ENCODE measurements at regions not wholly inside any gene's neighbourhood (a gene's known extent, or its start where the extent isn't known, plus 50 kb on each side); places are given as distances from the start of the nearest gene placed in this dataset.

DNA sequence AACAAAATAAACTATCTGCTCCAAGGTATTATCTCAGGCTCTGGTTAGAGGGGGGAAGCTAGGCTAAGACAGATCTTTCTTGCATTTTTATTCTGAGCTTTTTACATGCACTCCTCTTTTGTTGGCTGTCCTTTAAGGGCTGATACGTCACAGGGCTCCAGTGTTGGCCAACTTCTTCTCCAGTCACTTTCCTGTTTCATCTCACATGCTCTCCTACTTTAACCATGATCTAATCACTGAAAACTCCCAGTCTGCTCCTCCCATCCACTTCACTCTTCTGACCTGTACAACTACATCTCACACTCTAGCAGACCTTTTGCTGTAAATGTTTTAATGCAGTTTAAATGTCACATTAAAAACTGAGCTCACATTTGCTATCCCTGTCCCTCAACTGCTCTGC is 510.0 kb upstream of the KLF12 start:
- H3K4me3 ChIP-seq (ENCODE audit: low read length in 2 of 2) = no peak overlapping the region
- H3K9me3 ChIP-seq (ENCODE audit: control insufficient read depth, low read length) = no peaks in the 10 kb centered on the region
- peaks cover 0 to 1% of the 10 kb centered on the region in 2 donors for H3K4me1 ChIP-seq (ENCODE audit: control insufficient read depth in 1 of 2, insufficient read depth in 2 of 2, low read length in 2 of 2)
- H3K27ac ChIP-seq (ENCODE audit: low read depth in 1 of 2, low read length in 2 of 2) = no peak overlapping the region
- no peaks in the 10 kb centered on the region for H3K36me3 ChIP-seq (ENCODE audit: control insufficient read depth in 1 of 2, insufficient read depth in 2 of 2, low read length in 1 of 2)
- DNase-seq (no peak), ATAC-seq (ENCODE audit: low FRiP score) (no peak)
- no peaks in the 10 kb centered on the region for H3K27me3 ChIP-seq (ENCODE audit: control insufficient read depth in 1 of 2, insufficient read depth in 2 of 2, low read length in 1 of 2)
- intact Hi-C loops (cut with DNase I) = no loop called here
- 12 to 13% methylated on average over 1 of the region's 1 CpG for WGBS, 2 donors

GRCh38 chr13:74641586-74641985 is 507.4 kb upstream of the KLF12 start:
- DNase-seq (no peak), ATAC-seq (ENCODE audit: low FRiP score) (no peak)
- H3K4me3 ChIP-seq (ENCODE audit: low read length in 2 of 2) = no peak overlapping the region
- 72 to 76% methylated on average over 4 of the region's 4 CpGs for WGBS, 2 donors
- no peaks in the 10 kb centered on the region for H3K36me3 ChIP-seq (ENCODE audit: control insufficient read depth in 1 of 2, insufficient read depth in 2 of 2, low read length in 1 of 2)
- intact Hi-C loops (cut with DNase I) = no loop called here
- H3K27me3 ChIP-seq (ENCODE audit: control insufficient read depth in 1 of 2, insufficient read depth in 2 of 2, low read length in 1 of 2) = no peaks in the 10 kb centered on the region
- H3K27ac ChIP-seq (ENCODE audit: low read depth in 1 of 2, low read length in 2 of 2) = no peak overlapping the region
- no peaks in the 10 kb centered on the region for H3K9me3 ChIP-seq (ENCODE audit: control insufficient read depth, low read length)
- H3K4me1 ChIP-seq (ENCODE audit: control insufficient read depth in 1 of 2, insufficient read depth in 2 of 2, low read length in 2 of 2) = no peaks in the 10 kb centered on the region

- no peak for DNase-seq
- WGBS, 2 donors = 97 to 100% methylated on average over 2 of the region's 2 CpGs
- Histone ChIP-seq H3K27ac (ENCODE audit: low read depth in 1 of 2, low read length in 2 of 2) (no peak overlapping the region), H3K9me3 (ENCODE audit: control insufficient read depth, low read length) (no peaks in the 10 kb centered on the region), H3K27me3 (ENCODE audit: control insufficient read depth in 1 of 2, insufficient read depth in 2 of 2, low read length in 1 of 2) (no peaks in the 10 kb centered on the region), H3K36me3 (ENCODE audit: control insufficient read depth in 1 of 2, insufficient read depth in 2 of 2, low read length in 1 of 2) (no peaks in the 10 kb centered on the region), H3K4me1 (ENCODE audit: control insufficient read depth in 1 of 2, insufficient read depth in 2 of 2, low read length in 2 of 2) (peaks cover 0 to 2% of the 10 kb centered on the region in 2 donors), H3K4me3 (ENCODE audit: low read length in 2 of 2) (no peak overlapping the region)
- no peak for ATAC-seq (ENCODE audit: low FRiP score)
- intact Hi-C loops (cut with DNase I) = no loop called here
Observed at GRCh38 chr13:74633734-74634133, 499.5 kb upstream of the KLF12 start.

DNA sequence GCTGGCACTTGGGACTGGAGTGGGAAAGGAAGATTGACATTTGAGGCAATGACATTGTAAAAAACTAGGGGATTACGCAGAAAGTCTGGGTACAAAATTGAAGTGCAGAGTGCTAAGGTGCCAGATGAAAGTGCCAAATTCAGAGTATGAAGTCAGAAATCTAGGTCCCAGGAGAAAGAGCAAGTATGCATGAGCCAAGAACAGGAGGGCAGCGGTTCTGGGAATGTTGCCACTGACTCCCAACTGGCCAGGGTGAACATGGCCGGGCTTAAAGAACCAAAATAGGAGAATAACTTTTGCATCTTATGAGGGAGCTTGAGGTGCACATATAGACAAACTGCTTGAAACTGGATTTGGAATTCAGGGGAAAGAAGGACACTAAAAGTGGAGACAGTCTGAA is 495.8 kb upstream of the KLF12 start:
- no peak overlapping the region for H3K27ac ChIP-seq (ENCODE audit: low read depth in 1 of 2, low read length in 2 of 2)
- 2 to 5% methylated on average over 3 of the region's 3 CpGs for WGBS, 2 donors
- peaks cover 0 to 2% of the 10 kb centered on the region in 2 donors for H3K4me1 ChIP-seq (ENCODE audit: control insufficient read depth in 1 of 2, insufficient read depth in 2 of 2, low read length in 2 of 2)
- H3K36me3 ChIP-seq (ENCODE audit: control insufficient read depth in 1 of 2, insufficient read depth in 2 of 2, low read length in 1 of 2) = no peaks in the 10 kb centered on the region
- DNase-seq = peak; percentile 65 to 82
- intact Hi-C loops (cut with DNase I) = no loop called here
- H3K4me3 ChIP-seq (ENCODE audit: low read length in 2 of 2) = no peak overlapping the region
- ATAC-seq (ENCODE audit: low FRiP score) = peak; percentile 65
- H3K27me3 ChIP-seq (ENCODE audit: control insufficient read depth in 1 of 2, insufficient read depth in 2 of 2, low read length in 1 of 2) = no peaks in the 10 kb centered on the region
- no peaks in the 10 kb centered on the region for H3K9me3 ChIP-seq (ENCODE audit: control insufficient read depth, low read length)

DNA sequence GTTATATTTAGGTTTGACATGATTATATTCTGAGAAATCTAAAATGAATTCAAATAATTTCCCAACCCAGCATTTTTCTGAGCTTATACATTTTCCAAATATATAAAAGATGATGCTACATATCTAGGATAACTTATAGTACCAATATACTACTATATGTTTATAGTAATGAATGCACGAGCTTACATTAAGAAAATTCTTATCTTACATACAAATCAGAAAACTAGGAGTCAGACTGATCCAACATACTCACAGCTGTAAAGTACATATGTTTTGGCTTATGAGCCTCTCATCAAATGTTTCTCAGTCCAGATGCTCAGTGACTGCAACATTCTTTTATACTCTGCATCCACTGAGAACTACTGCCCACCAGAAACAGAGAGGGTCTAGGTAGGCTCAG is 491.3 kb upstream of the KLF12 start:
- 92 to 93% methylated on average over 1 of the region's 1 CpG for WGBS, 2 donors
- Histone ChIP-seq H3K4me1 (ENCODE audit: control insufficient read depth in 1 of 2, insufficient read depth in 2 of 2, low read length in 2 of 2) (peaks cover 0 to 2% of the 10 kb centered on the region in 2 donors), H3K36me3 (ENCODE audit: control insufficient read depth in 1 of 2, insufficient read depth in 2 of 2, low read length in 1 of 2) (no peaks in the 10 kb centered on the region), H3K27me3 (ENCODE audit: control insufficient read depth in 1 of 2, insufficient read depth in 2 of 2, low read length in 1 of 2) (no peaks in the 10 kb centered on the region), H3K9me3 (ENCODE audit: control insufficient read depth, low read length) (no peaks in the 10 kb centered on the region), H3K4me3 (ENCODE audit: low read length in 2 of 2) (no peak overlapping the region), H3K27ac (ENCODE audit: low read depth in 1 of 2, low read length in 2 of 2) (no peak overlapping the region)
- DNase-seq (no peak), ATAC-seq (ENCODE audit: low FRiP score) (no peak)
- intact Hi-C loops (cut with DNase I) = no loop called here

GRCh38 chr13:74623761-74624160 is 489.6 kb upstream of the KLF12 start:
- 79 to 84% methylated on average over 1 of the region's 1 CpG for WGBS, 2 donors
- ATAC-seq (ENCODE audit: low FRiP score) (no peak), DNase-seq (no peak)
- H3K4me1 ChIP-seq (ENCODE audit: control insufficient read depth in 1 of 2, insufficient read depth in 2 of 2, low read length in 2 of 2) = no peaks in the 10 kb centered on the region
- H3K9me3 ChIP-seq (ENCODE audit: control insufficient read depth, low read length) = no peaks in the 10 kb centered on the region
- intact Hi-C loops (cut with DNase I) = no loop called here
- no peaks in the 10 kb centered on the region for H3K27me3 ChIP-seq (ENCODE audit: control insufficient read depth in 1 of 2, insufficient read depth in 2 of 2, low read length in 1 of 2)
- no peak overlapping the region for H3K4me3 ChIP-seq (ENCODE audit: low read length in 2 of 2)
- H3K27ac ChIP-seq (ENCODE audit: low read depth in 1 of 2, low read length in 2 of 2) = no peak overlapping the region
- no peaks in the 10 kb centered on the region for H3K36me3 ChIP-seq (ENCODE audit: control insufficient read depth in 1 of 2, insufficient read depth in 2 of 2, low read length in 1 of 2)

DNA sequence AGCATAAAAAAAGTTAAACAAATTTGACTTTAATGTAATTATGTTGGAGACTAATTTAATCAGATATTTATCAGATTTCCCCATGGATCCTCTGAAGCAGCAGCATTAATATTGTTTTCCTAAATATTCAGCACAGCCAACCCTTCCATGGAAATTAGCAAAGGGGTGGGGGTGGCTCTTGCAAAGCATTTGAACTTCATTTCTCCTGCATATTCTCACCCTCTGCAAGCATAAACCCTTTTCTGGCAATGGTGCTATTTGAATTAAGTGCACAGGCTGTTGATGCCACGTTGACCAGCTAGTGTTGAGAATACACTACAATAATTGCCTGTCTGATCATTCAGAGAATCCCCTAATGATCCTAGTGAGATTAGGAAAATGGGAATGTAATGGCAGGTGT is 488.1 kb upstream of the KLF12 start:
- H3K27me3 ChIP-seq (ENCODE audit: control insufficient read depth in 1 of 2, insufficient read depth in 2 of 2, low read length in 1 of 2) = no peaks in the 10 kb centered on the region
- intact Hi-C loops (cut with DNase I) = no loop called here
- DNase-seq = no peak
- no peak for ATAC-seq (ENCODE audit: low FRiP score)
- no peaks in the 10 kb centered on the region for H3K4me1 ChIP-seq (ENCODE audit: control insufficient read depth in 1 of 2, insufficient read depth in 2 of 2, low read length in 2 of 2)
- no peaks in the 10 kb centered on the region for H3K36me3 ChIP-seq (ENCODE audit: control insufficient read depth in 1 of 2, insufficient read depth in 2 of 2, low read length in 1 of 2)
- H3K4me3 ChIP-seq (ENCODE audit: low read length in 2 of 2) = no peak overlapping the region
- H3K27ac ChIP-seq (ENCODE audit: low read depth in 1 of 2, low read length in 2 of 2) = no peak overlapping the region
- no peaks in the 10 kb centered on the region for H3K9me3 ChIP-seq (ENCODE audit: control insufficient read depth, low read length)
- whole genome bisulfite sequencing, 2 donors = 74 to 75% methylated on average over 1 of the region's 1 CpG

DNA sequence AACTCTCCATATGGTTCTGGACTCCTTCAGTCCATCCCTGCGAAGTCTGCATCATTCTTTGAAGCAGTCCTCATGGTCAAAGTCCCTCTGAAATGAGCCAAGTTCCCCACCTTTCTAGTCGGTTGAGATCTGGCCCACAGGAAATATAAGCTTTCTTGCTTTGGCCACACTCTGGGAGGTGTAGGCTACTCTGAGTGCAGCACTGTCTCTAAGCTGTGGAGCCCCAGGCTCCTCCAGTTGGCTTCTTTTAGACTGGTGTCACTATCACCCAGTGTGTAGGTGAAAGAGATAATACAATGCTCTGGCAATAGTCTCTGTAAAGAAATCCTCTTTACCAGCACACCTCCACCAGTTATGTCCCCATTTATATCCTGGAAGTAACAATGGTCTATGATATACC is 486.5 kb upstream of the KLF12 start:
- no peak for DNase-seq
- Histone ChIP-seq H3K4me1 (ENCODE audit: control insufficient read depth in 1 of 2, insufficient read depth in 2 of 2, low read length in 2 of 2) (no peaks in the 10 kb centered on the region), H3K27ac (ENCODE audit: low read depth in 1 of 2, low read length in 2 of 2) (no peak overlapping the region), H3K27me3 (ENCODE audit: control insufficient read depth in 1 of 2, insufficient read depth in 2 of 2, low read length in 1 of 2) (no peaks in the 10 kb centered on the region), H3K36me3 (ENCODE audit: control insufficient read depth in 1 of 2, insufficient read depth in 2 of 2, low read length in 1 of 2) (no peaks in the 10 kb centered on the region), H3K4me3 (ENCODE audit: low read length in 2 of 2) (no peak overlapping the region), H3K9me3 (ENCODE audit: control insufficient read depth, low read length) (no peaks in the 10 kb centered on the region)
- no peak for ATAC-seq (ENCODE audit: low FRiP score)
- WGBS, 2 donors = 66 to 67% methylated on average over 2 of the region's 2 CpGs
- intact Hi-C loops (cut with DNase I) = no loop called here

GRCh38 chr13:74620308-74620707 is 486.1 kb upstream of the KLF12 start:
- DNase-seq = no peak
- WGBS, 2 donors = 87% methylated on average over 4 of the region's 4 CpGs
- Histone ChIP-seq H3K27me3 (ENCODE audit: control insufficient read depth in 1 of 2, insufficient read depth in 2 of 2, low read length in 1 of 2) (no peaks in the 10 kb centered on the region), H3K9me3 (ENCODE audit: control insufficient read depth, low read length) (no peaks in the 10 kb centered on the region), H3K36me3 (ENCODE audit: control insufficient read depth in 1 of 2, insufficient read depth in 2 of 2, low read length in 1 of 2) (no peaks in the 10 kb centered on the region), H3K4me1 (ENCODE audit: control insufficient read depth in 1 of 2, insufficient read depth in 2 of 2, low read length in 2 of 2) (no peaks in the 10 kb centered on the region), H3K27ac (ENCODE audit: low read depth in 1 of 2, low read length in 2 of 2) (no peak overlapping the region), H3K4me3 (ENCODE audit: low read length in 2 of 2) (no peak overlapping the region)
- no peak for ATAC-seq (ENCODE audit: low FRiP score)
- intact Hi-C loops (cut with DNase I) = no loop called here
